ENCODE measurements at regions not wholly inside any gene's neighbourhood (a gene's known extent, or its start where the extent isn't known, plus 50 kb on each side); places are given as distances from the start of the nearest gene placed in this dataset.
A peak's percentile ranks its signal among the peaks of the same experiment; 100 is the strongest.

DNA sequence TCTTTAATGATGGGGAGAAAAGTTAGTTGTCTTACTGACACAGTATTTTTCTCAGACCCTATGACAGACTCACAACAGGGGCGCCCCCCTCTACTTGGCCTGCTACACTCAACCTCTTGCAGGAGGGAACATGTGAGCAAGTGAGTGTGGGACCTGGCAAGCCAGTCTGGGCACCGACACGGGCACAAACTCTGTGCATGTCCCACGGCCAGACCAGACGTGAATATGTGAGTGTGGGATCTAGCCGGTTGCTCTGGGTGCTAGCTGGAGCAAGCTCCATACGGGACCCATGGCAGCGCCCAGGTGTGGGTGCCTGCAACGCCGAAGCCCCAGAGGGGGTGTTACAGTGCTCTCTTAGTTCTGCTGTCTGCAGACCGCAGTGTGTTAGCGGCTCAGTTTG, 1437.3 kb upstream of the MIR17HG start:
- CTCF ChIA-PET: no interaction called here

DNA sequence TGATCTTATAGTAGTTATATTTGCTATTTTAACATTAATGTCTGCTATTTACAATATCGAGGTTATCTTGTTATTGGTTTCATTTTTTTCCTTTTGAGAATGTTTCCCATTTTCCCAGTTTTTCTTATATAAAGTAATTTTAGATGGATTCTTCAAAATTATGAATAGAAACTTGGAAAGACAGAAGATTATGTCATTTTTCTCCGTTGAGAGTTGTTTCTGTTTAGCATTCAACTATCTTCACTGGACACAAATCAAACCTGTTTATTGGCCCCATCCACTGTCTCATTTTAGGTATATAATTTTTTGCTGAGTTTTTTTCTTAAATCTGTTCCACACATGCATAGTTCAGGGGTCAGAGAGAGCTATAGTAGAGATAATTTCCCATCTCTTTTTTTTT, 1430.9 kb upstream of the MIR17HG start:
- DNase-seq (ENCODE audit: low read depth, low spot score): no peak
- Histone ChIP-seq H3K27me3 (ENCODE audit: control insufficient read depth, insufficient read depth, low read length) (no peaks in the 10 kb centered on the region), H3K9me3 (ENCODE audit: control insufficient read depth, insufficient read depth, low read length) (no peaks in the 10 kb centered on the region), H3K27ac (ENCODE audit: low read depth, low read length) (no peak overlapping the region), H3K4me3 (ENCODE audit: low read depth, low read length) (no peak overlapping the region)
- ChIA-PET POLR2A (no interaction called here), CTCF (no interaction called here)
- TF ChIP-seq, protein P1, sequence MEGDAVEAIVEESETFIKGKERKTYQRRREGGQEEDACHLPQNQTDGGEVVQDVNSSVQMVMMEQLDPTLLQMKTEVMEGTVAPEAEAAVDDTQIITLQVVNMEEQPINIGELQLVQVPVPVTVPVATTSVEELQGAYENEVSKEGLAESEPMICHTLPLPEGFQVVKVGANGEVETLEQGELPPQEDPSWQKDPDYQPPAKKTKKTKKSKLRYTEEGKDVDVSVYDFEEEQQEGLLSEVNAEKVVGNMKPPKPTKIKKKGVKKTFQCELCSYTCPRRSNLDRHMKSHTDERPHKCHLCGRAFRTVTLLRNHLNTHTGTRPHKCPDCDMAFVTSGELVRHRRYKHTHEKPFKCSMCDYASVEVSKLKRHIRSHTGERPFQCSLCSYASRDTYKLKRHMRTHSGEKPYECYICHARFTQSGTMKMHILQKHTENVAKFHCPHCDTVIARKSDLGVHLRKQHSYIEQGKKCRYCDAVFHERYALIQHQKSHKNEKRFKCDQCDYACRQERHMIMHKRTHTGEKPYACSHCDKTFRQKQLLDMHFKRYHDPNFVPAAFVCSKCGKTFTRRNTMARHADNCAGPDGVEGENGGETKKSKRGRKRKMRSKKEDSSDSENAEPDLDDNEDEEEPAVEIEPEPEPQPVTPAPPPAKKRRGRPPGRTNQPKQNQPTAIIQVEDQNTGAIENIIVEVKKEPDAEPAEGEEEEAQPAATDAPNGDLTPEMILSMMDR (IDR thresholded peaks at IDR 0.05; ENCODE audit: low read depth, low read length): no peak

More for the DNA sequence above, 1437.3 kb upstream of the MIR17HG start:
- Histone ChIP-seq H3K27ac (ENCODE audit: low read depth, low read length) (no peak overlapping the region), H3K27me3 (ENCODE audit: control insufficient read depth, insufficient read depth, low read length) (no peaks in the 10 kb centered on the region), H3K4me3 (ENCODE audit: low read depth, low read length) (no peak overlapping the region), H3K9me3 (ENCODE audit: control insufficient read depth, insufficient read depth, low read length) (no peaks in the 10 kb centered on the region; the same call in 1 of the 2 replicates)
- POLR2A ChIA-PET: no interaction called here
- TF ChIP-seq, protein P1 (IDR thresholded peaks at IDR 0.05; ENCODE audit: low read depth, low read length): no peak
- DNase-seq (ENCODE audit: low read depth, low spot score): no peak

DNA sequence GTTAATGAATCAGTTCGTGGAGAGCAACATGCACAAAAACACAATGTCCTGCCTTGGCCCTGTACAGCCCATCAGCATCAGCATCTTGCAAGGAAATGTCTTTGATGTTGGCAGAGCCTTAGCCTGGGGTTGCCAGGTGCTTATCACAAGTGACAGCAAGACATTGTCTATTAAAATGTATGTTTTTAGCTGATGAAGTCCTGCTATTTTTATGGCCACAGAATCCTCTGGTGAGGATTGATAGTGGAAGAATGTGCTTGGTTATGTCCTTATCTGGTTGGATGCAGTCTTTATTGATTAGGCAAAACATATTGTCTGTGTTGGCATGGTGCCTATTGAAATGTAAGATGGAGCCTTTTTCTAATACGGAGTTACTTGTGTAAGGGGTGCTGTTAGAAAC, 1427.0 kb upstream of the MIR17HG start:
- ChIA-PET POLR2A (no interaction called here), CTCF (no interaction called here)
- no peak overlapping the region for H3K4me3 ChIP-seq (ENCODE audit: low read depth, low read length)
- no peaks in the 10 kb centered on the region for H3K27me3 ChIP-seq (ENCODE audit: control insufficient read depth, insufficient read depth, low read length)
- no peaks in the 10 kb centered on the region for H3K9me3 ChIP-seq (ENCODE audit: control insufficient read depth, insufficient read depth, low read length)
- DNase-seq (ENCODE audit: low read depth, low spot score): no peak
- TF ChIP-seq, protein P1 (IDR thresholded peaks at IDR 0.05; ENCODE audit: low read depth, low read length): no peak
- H3K27ac ChIP-seq (ENCODE audit: low read depth, low read length): no peak overlapping the region

DNA sequence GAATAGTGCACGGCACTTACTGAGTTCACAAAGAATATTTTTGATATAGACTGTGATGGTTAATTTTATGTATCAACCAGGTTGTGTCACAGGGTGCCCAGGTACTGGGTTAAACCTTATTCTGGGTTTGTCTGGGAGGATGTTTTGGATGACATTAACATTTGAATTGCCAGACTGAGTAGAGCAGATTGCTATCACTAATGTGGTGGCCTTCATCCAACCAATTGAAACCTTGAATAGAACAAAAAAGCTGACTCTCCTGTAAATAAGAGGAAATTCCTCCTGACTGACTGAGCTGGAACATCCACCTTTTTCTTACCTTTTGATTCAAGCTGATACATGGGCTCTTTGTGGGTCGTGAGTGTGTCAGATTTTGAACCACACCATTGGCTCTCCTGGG, 1424.4 kb upstream of the MIR17HG start:
- H3K4me3 ChIP-seq (ENCODE audit: low read depth, low read length): no peak overlapping the region
- H3K27ac ChIP-seq (ENCODE audit: low read depth, low read length): no peak overlapping the region
- no peaks in the 10 kb centered on the region for H3K9me3 ChIP-seq (ENCODE audit: control insufficient read depth, insufficient read depth, low read length)
- no peaks in the 10 kb centered on the region for H3K27me3 ChIP-seq (ENCODE audit: control insufficient read depth, insufficient read depth, low read length)
- TF ChIP-seq, protein P1 (IDR thresholded peaks at IDR 0.05; ENCODE audit: low read depth, low read length): no peak
- ChIA-PET POLR2A (no interaction called here), CTCF (no interaction called here)
- no peak for DNase-seq (ENCODE audit: low read depth, low spot score)

DNA sequence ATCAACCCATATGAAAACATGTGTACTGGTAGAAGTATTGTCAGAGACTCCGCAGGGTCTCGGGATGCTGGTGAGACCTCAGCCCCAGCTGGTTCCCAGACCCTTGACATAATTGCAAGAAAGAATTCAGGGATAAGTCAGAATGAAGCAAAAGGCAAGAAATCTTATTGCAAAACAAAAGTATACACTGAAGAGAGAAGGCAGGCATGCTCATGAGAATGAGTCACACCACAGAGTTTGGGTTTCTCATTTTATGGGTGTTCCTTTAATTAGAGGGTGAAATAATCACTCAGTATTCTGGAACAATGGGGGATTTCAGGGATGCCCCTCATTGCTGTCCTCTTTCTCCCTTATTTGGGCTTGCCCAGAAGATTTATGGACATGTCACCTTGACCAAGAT, 1423.8 kb upstream of the MIR17HG start:
- ChIA-PET POLR2A (no interaction called here), CTCF (no interaction called here)
- peak; percentile 8 for DNase-seq (ENCODE audit: low read depth, low spot score)

More for the DNA sequence above, 1423.8 kb upstream of the MIR17HG start:
- Histone ChIP-seq H3K4me3 (ENCODE audit: low read depth, low read length) (no peak overlapping the region), H3K9me3 (ENCODE audit: control insufficient read depth, insufficient read depth, low read length) (no peaks in the 10 kb centered on the region), H3K27me3 (ENCODE audit: control insufficient read depth, insufficient read depth, low read length) (no peaks in the 10 kb centered on the region), H3K27ac (ENCODE audit: low read depth, low read length) (no peak overlapping the region)
- TF ChIP-seq, protein P1 (IDR thresholded peaks at IDR 0.05; ENCODE audit: low read depth, low read length): no peak

Measured in AG04450 (cell line).